ENCODE measurements at regions not wholly inside any gene's neighbourhood (a gene's known extent, or its start where the extent isn't known, plus 50 kb on each side); places are given as distances from the start of the nearest gene placed in this dataset.

- no peak for DNase-seq
Measured at GRCh38 chr9:88936132-88936531, 55.1 kb upstream of the S1PR3 start.

- no peak for DNase-seq
Measured at GRCh38 chr9:88936668-88937067, 54.6 kb upstream of the S1PR3 start.

GRCh38 chr9:88937248-88937647, 54.0 kb upstream of the S1PR3 start:
- DNase-seq, result no peak

- DNase-seq, result no peak
Measured at GRCh38 chr9:88938189-88938588, 53.1 kb upstream of the S1PR3 start.

Data from activated effector memory CD4-positive, alpha-beta T cell treated with anti-CD3 and anti-CD28 coated beads, Interleukin-2, amount 50 U/mL, for 16 hours (primary cell).